Left forelimb (tissue), 1 donor: ENCODE measurements at regions not wholly inside any gene's neighbourhood (a gene's known extent, or its start where the extent isn't known, plus 50 kb on each side); places are given as distances from the start of the nearest gene placed in this dataset.

Experiments used
- DNase-seq: peaks from one replicate; pipeline ENCODE4 v3.0.0-alpha.2; 2018; ENCODE audit warnings: low spot score

- no peak for DNase-seq
These were observed 492.9 kb upstream of the TBX3 start for GRCh38 chr12:115176741-115177400.

- DNase-seq, result no peak
These were observed 490.9 kb upstream of the TBX3 start for GRCh38 chr12:115174920-115175319.

GRCh38 chr12:115172521-115172920 is 488.5 kb upstream of the TBX3 start:
- DNase-seq, result no peak

- DNase-seq, result no peak
These were observed 486.0 kb upstream of the TBX3 start for GRCh38 chr12:115169981-115170380.

GRCh38 chr12:115166698-115167315 is 482.8 kb upstream of the TBX3 start:
- no peak for DNase-seq

- DNase-seq, result no peak
These were observed 479.7 kb upstream of the TBX3 start for GRCh38 chr12:115163710-115164109.

- DNase-seq, result no peak
These were observed 476.5 kb upstream of the TBX3 start for GRCh38 chr12:115160271-115161128.

- no peak for DNase-seq
These were observed 474.8 kb upstream of the TBX3 start for GRCh38 chr12:115158816-115159215.

GRCh38 chr12:115155665-115156645 is 472.0 kb upstream of the TBX3 start:
- DNase-seq, result no peak

- no peak for DNase-seq
These were observed 465.9 kb upstream of the TBX3 start for GRCh38 chr12:115149685-115150378.

GRCh38 chr12:115149279-115149678 is 465.3 kb upstream of the TBX3 start:
- no peak for DNase-seq

GRCh38 chr12:115147916-115148315 is 463.9 kb upstream of the TBX3 start:
- DNase-seq, result no peak

- no peak for DNase-seq
These were observed 462.5 kb upstream of the TBX3 start for GRCh38 chr12:115146453-115146852.

- DNase-seq, result no peak
These were observed 460.4 kb upstream of the TBX3 start for GRCh38 chr12:115144425-115144824.

GRCh38 chr12:115140981-115141655 is 457.1 kb upstream of the TBX3 start:
- no peak for DNase-seq

GRCh38 chr12:115137812-115138521 is 454.0 kb upstream of the TBX3 start:
- no peak for DNase-seq

GRCh38 chr12:115135800-115136211 is 451.8 kb upstream of the TBX3 start:
- no peak for DNase-seq

- DNase-seq, result no peak
These were observed 450.3 kb upstream of the TBX3 start for GRCh38 chr12:115134298-115134697.

- DNase-seq, result no peak
These were observed 448.9 kb upstream of the TBX3 start for GRCh38 chr12:115132905-115133304.

GRCh38 chr12:115132145-115132544 is 448.2 kb upstream of the TBX3 start:
- DNase-seq, result no peak
